Peyer's patch (tissue), 4 donors: ENCODE measurements at regions not wholly inside any gene's neighbourhood (a gene's known extent, or its start where the extent isn't known, plus 50 kb on each side); places are given as distances from the start of the nearest gene placed in this dataset.

ENCODE experiments used
- POLR2A ChIP-seq, 2 donors: fragments of 450-650 bp; IDR thresholded peaks; one replicate each; pipeline ENCODE4 v1.5.1; 2017; ENCODE audit warnings: antibody characterized with exemption in 2 of 2, mild to moderate bottlenecking in 2 of 2, moderate library complexity in 2 of 2
- TF ChIP-seq, protein P1 (sequence below), 6 experiments: fragments of 450-650 bp in 4 of 6; fragments of 200-600 bp in 2 of 6; sonication (generic) in 1 of 6; IDR thresholded peaks; one replicate each; pipeline ENCODE4 v1.5.1; 2017 to 2019; ENCODE audit warnings: antibody characterized with exemption in 6 of 6, mild to moderate bottlenecking in 3 of 6, moderate library complexity in 1 of 6

DNA sequence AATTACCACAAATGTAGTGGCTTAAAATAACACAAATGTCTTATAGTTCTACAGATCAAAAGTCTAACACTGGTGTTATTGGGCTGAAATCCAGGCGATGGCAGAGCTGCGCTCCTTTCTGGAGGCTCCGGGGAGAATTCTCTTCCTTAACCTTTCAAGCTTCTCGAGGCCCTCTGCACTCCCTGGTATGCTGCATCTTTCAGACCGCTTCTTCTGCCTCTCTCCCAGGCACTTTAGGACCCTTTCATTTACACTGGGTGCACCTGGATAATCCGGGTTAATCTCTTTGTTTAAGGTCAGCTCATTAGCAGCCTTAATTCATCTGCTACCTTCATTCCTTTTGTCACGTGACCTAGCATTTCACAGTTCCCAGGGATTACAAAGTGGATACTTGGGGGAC is 211.3 kb upstream of the RFC3 start:
- TF ChIP-seq, protein P1, sequence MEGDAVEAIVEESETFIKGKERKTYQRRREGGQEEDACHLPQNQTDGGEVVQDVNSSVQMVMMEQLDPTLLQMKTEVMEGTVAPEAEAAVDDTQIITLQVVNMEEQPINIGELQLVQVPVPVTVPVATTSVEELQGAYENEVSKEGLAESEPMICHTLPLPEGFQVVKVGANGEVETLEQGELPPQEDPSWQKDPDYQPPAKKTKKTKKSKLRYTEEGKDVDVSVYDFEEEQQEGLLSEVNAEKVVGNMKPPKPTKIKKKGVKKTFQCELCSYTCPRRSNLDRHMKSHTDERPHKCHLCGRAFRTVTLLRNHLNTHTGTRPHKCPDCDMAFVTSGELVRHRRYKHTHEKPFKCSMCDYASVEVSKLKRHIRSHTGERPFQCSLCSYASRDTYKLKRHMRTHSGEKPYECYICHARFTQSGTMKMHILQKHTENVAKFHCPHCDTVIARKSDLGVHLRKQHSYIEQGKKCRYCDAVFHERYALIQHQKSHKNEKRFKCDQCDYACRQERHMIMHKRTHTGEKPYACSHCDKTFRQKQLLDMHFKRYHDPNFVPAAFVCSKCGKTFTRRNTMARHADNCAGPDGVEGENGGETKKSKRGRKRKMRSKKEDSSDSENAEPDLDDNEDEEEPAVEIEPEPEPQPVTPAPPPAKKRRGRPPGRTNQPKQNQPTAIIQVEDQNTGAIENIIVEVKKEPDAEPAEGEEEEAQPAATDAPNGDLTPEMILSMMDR (IDR thresholded peaks at IDR 0.05), result no peak
- no peak for TF ChIP-seq POLR2A (IDR thresholded peaks at IDR 0.05)
